NCI-H1105 (cell line): ENCODE measurements at regions not wholly inside any gene's neighbourhood (a gene's known extent, or its start where the extent isn't known, plus 50 kb on each side); places are given as distances from the start of the nearest gene placed in this dataset.

Source experiments
- DNase-seq: peaks from one replicate; lab custom pipeline; 2025; lab: John Stamatoyannopoulos, UW

DNA sequence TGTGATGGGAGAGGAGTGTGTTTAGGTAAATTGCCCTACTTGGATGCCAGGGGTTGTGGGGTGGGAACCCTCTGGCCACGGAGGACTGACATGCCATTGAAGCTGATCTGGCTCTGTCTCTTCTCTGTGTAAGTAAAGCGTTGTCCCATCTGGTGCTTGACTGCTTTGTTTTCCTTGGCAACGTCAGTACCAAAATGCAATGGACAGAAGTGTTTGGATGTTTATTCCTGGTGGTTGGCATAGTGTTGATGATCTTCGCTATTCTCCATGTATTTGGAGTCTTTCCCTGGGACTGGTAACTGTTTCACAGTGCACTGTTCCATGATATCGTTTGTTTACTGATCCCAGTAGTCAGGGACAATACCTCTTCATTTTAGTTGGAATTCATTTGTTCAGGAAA is 130.5 kb upstream of the MCTP2 start:
- no peak for DNase-seq

DNA sequence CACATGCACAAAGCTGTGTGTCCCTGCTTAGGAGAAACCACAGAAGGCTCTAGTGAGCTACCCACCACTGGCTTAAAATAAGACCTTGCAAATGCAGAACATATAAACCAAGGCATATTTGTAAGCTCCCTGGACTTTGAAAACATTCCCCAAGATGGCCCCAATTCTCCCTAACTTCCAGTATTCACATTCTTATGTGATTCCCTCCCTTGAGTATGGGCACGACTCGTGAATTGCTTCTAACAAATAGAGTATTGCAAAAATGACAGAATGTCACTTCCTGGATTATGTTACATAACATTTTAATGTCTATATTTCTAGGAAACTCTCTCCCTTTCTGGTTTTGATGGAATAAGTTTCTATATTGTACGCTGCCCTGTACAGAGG is 131.8 kb upstream of the MCTP2 start:
- no peak for DNase-seq

DNA sequence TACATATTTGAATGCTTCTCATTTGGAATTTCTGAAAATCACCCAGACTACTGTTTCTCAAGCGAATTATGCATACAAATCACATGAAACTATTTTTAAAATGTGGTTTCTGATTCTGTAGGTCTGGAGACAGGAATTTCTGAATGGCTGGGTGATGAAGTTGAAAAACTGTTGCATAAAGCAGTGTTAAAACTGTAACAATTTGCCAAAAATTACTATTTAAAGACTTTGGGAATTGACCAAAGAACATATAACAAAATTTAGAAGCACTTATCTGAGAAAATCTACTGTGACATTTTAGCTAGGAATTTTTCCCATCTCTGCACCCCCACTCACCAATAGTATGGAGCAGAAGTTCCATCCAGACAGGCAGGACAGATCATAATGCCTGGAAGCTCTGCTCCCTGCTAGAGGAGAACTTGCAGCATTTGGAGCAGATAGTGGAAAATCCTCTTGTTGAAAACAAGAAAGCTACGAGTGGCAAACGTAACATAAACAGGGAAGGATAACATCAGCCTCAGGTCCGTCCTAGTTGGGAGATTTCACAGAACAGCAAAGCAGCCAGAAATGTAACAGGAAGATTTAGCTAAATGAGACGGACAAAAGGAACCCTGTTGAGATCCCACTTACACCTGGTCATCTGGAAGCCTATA is 132.3 kb upstream of the MCTP2 start:
- DNase-seq = no peak

DNA sequence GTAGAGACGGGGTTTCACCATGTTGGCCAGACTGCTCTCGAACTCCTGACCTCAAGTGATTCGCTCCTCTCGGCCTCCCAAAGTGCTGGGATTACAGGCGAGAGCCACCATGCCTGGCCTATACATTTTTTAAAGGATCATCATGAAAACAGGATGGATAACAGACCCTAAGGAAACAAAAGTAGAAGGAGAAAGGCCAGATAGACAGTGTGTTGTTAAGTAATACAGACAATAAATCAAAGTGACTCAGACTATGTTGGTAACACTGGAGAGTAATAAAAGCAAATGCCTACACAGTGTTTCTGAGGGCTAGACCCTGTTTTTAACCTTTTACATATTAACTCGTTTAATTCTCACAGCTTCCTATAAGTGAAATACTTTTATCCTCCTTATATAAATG is 133.8 kb upstream of the MCTP2 start:
- DNase-seq = no peak

DNA sequence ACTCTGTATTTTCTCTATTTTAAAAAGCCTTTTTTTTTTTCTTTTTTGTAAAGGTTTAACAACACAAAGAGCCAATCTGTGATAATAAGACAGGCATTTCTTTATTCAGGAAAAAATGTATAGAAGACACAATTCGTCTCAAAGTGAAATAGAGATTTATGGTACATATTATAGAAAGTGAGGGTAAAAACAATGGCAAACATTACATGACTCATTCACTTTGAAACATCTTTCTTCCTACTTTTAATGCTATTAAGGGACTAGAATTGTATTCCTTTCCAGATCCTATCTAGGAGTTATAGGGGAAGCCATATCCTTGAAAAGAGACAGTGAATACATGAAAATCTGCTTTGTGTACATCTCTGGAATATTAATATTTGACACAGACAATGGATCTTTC is 137.1 kb upstream of the MCTP2 start:
- no peak for DNase-seq

DNA sequence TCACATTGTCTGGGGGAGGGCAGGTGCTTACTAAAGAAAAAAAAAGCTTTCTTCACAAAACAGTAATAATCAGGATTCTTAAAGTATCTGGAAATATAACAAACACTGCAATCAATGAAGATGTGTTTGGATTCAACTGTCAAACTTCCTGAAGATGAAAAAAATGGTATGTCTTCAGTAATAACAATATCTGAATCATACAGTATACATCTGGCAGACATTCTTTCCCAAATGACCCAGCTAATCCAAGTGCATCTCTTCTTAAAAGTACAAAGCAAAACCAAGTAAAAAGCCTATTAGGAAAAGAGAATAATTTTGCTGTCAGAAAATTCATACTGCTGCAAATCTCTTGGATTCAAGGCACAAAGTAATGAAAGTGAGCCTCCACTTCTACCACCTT is 145.0 kb upstream of the MCTP2 start:
- no peak for DNase-seq

DNA sequence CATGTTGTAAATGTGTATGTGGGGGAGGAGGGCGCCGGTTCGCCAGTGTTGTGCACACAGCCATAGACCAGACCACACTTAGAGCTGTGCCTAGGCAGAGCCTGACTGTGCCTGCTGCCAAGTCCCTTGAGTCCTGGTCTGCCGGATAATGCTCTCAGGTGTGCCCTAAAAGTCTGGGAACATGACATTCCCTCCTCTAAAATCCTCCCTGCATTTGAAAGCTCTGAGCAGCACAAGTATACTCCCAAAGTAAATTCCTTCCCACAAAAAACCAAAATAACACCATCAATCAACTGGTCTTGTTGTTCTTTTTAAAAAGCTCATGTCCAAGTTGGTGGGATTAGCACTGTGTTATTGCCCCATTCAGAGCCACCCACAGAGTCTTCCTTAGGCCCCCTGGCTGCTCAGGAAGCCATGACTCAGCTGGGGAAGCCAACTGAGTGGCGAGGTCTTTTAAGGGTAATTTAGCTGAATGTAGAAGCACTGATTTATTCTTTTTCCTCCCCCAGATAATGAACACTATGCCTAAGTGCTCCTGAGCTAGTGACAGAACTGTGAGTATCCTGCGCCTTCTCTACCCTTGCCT is 147.8 kb upstream of the MCTP2 start:
- no peak for DNase-seq

DNA sequence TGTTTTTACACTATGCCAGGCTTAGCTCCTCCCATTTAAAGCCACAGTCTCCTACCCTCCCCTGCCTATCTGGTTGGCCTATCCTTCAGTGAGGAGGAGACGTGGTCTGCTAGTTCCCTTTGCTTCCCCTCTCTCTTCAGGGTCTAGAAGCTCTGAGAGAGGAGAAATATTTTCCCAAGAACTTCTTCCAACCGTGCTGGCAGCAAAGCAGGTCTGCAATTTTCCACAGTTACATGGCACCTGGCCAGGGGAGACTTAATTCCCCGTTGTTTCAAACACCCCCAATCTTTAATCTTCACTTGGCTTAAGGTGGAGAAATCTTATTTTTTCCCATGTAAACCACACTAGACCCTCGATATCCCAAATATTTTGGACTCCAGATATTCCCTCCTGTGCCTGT is 149.5 kb upstream of the MCTP2 start:
- no peak for DNase-seq

DNA sequence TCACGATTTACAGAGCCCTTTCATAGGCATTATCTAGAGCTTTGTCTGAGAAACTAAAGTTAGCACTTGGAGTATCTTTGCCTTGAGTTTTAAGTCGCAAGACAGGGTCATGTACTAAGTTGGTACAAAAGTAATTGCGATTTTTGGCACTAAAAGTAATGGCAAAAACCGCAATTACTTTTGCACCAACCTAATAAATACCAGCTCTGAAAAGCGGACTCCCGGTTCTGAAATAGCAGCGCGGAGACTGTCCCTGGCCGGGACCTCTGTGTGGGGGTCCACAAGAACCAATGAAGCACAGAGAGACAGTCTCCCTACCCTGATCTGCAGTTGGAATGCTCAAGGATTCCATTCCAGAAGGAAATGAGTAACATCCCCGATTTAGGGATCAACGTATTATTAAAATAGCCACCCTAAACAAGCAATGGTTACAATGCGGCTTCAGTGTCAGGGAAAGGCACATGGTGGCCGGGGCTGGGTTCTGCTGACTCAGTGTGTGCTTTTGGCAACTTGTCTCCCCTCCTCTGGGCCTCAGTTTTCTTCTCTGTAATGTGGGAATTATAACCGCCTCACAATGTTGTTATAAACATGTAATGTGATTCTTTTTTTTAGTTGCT is 150.3 kb upstream of the MCTP2 start:
- no peak for DNase-seq

DNA sequence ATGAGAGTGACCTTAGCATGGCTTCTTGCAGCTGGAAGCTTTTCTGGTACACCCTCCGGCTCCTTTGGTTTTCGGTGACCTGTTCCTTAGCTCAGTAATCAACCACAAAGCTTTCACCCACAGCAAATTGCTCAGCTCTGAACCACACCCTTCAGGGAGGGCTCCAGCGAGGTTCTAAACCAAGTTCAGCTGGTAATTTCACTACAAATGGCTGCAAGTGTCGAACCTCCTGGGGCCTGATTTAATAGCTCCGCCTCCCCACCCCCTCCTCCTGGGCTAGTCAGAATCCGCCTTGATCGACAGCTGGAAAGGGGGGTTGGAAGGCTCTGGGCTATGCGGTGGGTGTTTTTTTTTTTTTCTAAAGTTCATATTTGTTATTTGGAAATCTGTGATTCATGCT is 150.9 kb upstream of the MCTP2 start:
- no peak for DNase-seq

DNA sequence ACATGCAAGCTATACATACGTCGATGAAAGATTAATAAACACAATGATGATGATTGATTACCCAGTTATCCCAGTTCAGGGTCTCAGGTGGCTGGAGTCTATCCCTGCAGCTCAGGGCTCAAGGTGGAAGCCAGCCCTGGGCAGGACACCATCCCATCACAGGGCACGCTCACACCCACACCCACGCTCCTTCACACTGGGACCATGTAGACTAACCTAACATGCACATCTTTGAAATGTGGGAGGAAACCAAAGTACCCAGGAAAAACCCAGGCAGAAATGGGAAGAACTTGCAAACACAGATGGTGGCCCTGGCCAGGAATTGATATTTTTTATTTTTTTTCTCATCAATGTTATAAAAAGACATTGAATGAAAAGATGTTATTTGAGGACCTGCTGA is 151.4 kb upstream of the MCTP2 start:
- no peak for DNase-seq

DNA sequence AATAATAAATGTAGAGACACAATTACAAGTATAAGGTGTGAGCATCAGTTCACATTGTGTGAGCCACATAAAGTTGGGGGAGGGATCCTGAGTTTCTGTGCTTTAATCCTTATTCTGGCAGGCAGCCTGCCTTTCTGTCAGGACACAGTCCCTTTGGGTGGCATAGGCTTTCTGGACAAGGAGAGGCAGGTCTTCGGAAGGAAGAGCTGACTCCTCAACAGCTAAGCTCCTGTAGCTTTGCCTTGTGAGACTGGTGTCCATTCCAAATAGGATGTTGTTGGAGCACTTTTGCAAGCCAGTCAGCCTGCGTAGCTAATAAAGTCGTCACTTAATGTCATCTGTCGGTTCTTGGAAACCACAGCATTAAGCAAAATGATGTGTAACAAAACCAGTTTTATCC is 151.9 kb upstream of the MCTP2 start:
- DNase-seq = no peak

DNA sequence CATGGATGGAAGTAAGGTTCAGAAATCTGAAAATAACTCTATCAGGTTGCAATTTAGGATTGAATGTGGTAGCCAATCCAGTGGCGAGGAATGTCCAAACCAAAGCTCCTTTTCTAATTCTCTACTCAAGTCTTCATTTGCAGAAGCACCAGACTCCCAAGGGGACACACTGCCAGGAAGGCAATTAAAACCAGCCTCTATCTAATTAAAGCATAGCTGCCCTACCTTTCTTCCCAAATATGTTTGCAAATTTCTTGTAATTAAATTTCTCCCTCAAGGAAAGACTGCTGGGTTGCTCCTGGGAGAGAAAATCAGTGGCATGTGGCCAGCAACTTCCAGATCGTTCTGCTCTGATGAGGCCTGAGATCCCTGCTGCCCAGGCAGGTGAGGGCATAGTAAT is 153.4 kb upstream of the MCTP2 start:
- no peak for DNase-seq

DNA sequence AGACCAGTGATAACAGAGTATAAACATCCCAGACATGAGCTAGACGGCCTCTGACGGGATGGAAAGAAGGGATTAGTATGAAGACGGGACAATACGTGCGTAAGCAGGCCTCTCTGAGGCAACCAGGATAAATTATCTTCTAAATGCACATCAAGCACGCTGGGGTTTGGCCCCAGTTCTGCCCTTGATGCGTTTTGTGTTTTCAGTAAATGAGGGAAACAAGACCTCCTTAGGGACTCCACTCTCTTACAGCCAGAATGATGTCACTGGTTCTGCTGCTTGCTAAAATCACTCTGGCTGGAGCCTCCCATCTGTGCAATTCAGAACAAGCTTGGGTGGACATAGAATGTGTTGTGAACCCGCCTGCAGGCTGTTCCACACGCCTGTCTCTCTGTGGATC is 156.0 kb upstream of the MCTP2 start:
- no peak for DNase-seq

DNA sequence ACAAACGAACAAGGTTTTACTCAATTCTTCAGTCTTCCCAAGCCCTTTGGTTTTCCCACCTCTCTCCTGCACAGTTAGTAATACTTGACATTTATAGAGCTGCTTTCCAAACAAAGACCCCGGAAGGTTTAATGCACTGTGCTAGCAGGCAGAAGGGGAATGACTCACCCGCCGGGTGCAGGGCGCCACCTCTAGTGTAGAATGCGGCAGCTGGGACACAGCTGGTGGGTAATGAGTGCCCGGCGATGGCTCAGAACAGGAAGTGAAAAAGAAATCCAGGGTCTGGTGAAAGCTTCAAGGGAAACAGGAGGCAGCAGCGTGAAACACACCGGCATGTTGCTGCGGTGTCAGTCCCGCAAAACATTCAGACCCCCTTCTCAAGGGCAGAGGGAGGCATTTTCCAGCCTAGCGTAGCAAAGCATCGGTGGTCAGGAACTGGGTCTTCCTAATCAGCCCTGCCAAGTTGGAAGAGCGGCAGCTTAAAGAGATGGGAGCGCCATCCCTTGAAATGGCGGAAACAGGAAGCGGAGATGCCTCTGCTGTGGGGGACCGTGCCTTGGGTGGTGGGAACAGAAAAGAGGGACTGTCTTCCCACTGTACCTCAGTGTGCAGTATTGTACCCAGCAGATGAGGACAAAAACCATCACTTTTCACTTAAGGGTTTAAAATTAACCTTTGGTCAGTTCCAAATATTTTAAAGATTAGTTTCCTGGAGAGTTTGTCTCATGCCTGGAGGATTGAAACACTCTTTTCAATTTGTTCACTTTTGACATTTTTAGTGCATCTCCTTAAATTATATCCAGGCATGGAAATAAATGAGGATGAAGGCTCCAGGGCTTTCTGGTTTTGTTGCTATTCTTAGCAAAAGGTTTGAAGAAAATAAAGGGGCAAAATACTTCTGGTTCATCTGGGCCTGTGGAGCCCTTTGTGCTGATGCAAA is 160.7 kb upstream of the MCTP2 start:
- DNase-seq = no peak

DNA sequence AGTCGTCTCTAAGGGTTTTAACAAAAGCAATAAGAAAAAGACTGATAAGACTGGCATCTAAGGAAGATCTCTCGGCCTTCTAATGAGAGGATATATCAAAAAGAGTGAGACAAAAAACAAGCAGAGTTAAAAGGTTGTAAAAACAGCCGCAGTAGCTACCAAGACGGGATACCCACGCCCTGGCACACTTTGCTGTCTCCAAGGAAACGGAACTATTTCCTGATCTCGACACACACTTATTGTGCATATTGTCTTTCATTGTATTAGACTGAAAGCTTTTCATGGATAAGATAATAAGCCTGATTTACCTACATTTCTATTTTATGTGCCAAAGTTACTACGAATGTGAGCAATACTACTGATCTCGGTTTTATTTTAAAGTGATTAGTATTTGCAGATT is 161.5 kb upstream of the MCTP2 start:
- no peak for DNase-seq

DNA sequence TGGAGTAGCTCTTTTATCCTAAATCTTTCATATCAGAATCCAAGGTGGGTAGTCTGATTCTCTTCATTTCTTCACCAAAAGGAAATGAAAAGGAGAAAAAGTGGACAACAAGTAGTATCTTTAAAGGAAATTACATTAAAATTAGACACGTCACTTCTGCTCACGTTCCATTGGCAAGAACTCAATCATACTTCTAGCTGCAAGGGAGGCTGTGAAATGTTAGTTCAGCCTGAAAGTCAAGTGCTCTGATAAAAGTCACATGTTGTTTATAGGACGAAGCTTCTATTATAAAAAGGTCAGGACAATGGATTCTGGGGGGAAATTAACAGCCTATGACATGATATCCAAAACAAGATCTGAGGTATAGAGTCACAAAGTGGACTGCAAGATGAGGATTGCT is 164.6 kb upstream of the MCTP2 start:
- no peak for DNase-seq

DNA sequence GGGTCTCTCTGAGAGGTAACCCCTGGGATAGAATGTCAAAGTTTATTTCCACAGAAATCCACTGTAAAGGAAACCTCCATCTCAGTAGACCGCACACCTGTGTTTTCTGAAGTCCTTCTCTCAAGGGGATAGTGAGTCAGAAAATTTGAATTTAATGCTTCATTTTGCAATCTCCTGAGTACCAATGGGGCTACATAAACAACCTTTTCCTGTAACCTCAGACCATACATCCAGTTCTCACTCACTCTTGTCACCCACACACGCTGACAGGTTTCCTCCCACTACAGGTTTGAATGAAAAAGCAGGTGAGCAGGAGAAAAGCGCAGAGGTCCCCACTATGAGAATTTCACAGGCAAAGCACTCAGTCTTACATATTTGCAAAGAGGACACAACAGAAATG is 165.3 kb upstream of the MCTP2 start:
- DNase-seq = no peak

DNA sequence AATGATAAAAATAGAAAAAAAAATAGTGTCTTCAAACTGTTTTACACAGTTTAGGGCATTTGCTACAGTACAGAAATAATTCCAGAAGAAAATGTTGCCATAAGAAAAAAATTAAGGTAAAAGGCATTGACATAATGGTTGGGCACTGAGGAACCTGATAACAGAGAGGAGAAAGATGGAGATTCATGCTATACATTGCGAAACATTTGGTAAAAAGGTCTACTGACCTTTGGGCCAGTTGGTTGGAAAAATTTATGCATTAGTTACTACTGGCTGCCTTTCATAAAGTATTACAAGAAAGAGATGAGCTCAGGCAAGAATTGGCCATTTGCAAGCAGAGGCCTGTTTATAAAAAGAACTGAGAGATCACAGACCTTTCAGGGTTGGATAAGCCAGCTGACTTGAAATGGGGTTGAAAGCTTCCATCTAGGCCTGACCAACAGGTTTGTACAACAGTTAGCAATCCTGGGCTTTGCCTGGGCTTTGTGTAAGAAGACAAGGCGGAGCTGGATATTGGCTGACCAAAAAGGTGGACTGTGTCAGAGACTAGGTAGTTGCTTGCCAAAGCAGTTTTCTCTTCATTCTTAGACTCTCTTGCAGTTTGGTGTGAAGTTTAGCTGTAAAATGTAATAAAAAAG is 166.6 kb upstream of the MCTP2 start:
- DNase-seq = no peak

DNA sequence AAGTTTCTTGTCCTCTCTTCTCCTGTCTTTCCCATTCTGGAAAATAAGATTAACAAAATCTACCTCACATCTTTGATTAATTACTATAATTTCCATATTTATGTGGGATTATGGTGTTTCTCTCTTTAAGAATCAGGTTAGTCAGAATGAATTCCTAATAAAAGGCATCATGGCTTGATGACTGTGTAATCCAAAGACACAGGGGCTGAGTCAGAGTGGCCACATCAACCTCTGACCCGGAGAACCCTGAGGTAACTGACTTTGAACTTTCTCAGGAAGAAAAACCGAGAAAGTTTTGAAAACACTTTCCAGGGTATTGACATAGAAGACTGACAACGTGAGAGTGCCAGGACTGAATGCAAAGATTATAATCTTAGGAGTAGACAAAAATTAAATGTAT is 170.3 kb upstream of the MCTP2 start:
- DNase-seq = no peak

DNA sequence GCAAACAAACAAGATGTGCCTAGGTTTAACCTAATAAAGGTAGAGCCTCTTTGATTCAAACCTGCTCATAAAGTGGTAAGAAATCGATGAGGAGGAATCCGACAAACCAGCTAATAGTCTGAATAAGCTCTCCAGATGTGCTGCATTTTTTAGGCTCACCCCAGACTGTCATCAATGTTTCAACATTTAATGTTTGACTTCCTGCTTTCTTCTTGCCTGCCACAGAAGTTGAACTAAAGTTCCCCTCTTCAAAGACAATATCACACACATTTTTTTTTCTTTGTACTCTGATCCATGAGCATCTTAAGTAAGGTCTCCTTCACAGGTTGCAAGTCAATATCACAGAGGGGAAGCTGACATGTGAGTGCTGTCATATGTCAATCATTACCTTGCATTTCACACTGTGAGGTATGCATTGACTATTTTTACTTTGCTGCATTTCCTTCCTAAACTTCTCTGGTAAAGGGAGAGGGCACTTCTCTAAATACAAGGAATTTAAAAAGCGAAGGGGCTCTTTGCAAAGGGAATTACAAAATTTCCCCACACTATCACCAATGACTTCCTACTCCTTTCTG is 172.3 kb upstream of the MCTP2 start:
- no peak for DNase-seq

DNA sequence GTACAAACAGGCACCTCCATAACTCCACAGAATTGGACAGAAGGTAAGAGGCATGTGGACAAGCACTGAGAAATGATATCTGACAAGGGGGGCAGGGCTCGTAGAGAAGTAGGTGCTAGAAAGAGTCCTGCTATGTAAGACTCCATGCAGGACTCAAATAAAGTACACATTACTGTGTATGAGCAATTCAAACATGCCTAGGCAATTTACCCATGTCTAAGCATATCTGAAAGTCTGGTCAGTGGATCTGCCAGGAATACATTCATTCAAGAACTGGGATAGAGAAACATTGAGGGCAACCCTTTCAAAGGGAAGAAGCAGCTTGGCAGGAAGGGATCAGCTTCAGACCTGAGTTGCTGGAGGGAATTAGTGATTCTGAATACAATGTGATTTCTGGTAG is 174.1 kb upstream of the MCTP2 start:
- no peak for DNase-seq
